HEK293 (cell line): ENCODE measurements at regions not wholly inside any gene's neighbourhood (a gene's known extent, or its start where the extent isn't known, plus 50 kb on each side); places are given as distances from the start of the nearest gene placed in this dataset.

Experiments
- ATF2 ChIP-seq: fragments of 450-650 bp; formaldehyde crosslinking; IDR thresholded peaks from 2 replicates; pipeline ENCODE4 v1.5.1; 2016; ENCODE audit warnings: missing biosample characterization, missing genetic modification characterization, low read depth
- CTCF ChIP-seq: fragments of 450-650 bp; formaldehyde crosslinking; IDR thresholded peaks from 2 replicates; pipeline ENCODE4 v1.5.1; 2016; ENCODE audit warnings: missing biosample characterization, missing genetic modification characterization
- ELK4 ChIP-seq: IDR thresholded peaks from 2 replicates; pipeline ENCODE4 v1.6.1; 2011; ENCODE audit warnings: mild to moderate bottlenecking, low read depth, low read length, borderline replicate concordance
- KLF1 ChIP-seq: fragments of 450-650 bp; formaldehyde crosslinking; IDR thresholded peaks from 2 replicates; pipeline ENCODE4 v1.5.1; 2016; ENCODE audit warnings: missing biosample characterization, missing genetic modification characterization
- TCF7L2 ChIP-seq: IDR thresholded peaks from 2 replicates; pipeline ENCODE4 v1.6.1; 2011; ENCODE audit warnings: low read depth, mild to moderate bottlenecking, inconsistent platforms, low read length, moderate library complexity, borderline replicate concordance
- TSHZ1 ChIP-seq: fragments of 450-650 bp; formaldehyde crosslinking; IDR thresholded peaks from 2 replicates; pipeline ENCODE4 v1.5.1; 2016; ENCODE audit warnings: missing biosample characterization, missing genetic modification characterization, borderline replicate concordance
- ZBTB8A ChIP-seq: fragments of 450-650 bp; formaldehyde crosslinking; IDR thresholded peaks from 2 replicates; pipeline ENCODE4 v1.5.1; 2016; ENCODE audit warnings: missing biosample characterization, missing genetic modification characterization
- ZFHX2 ChIP-seq: fragments of 450-650 bp; formaldehyde crosslinking; conservative IDR thresholded peaks from 2 replicates; pipeline ENCODE4 v1.5.1; 2016; ENCODE audit warnings: missing biosample characterization, missing genetic modification characterization
- ZNF10 ChIP-seq: fragments of 450-650 bp; formaldehyde crosslinking; IDR thresholded peaks from 2 replicates; pipeline ENCODE4 v1.5.1; 2017; ENCODE audit warnings: missing biosample characterization, missing genetic modification characterization
- ZNF362 ChIP-seq: fragments of 450-650 bp; formaldehyde crosslinking; IDR thresholded peaks from 2 replicates; pipeline ENCODE4 v1.5.1; 2016; ENCODE audit warnings: missing biosample characterization, missing genetic modification characterization
- ZNF501 ChIP-seq: fragments of 450-650 bp; formaldehyde crosslinking; IDR thresholded peaks from 2 replicates; pipeline ENCODE4 v1.5.1; 2016; ENCODE audit warnings: missing biosample characterization, missing genetic modification characterization
- ZNF654 ChIP-seq: fragments of 450-650 bp; formaldehyde crosslinking; IDR thresholded peaks from 2 replicates; pipeline ENCODE4 v1.5.1; 2016; ENCODE audit warnings: low read depth, missing biosample characterization, missing genetic modification characterization
- ZXDB ChIP-seq: fragments of 450-650 bp; formaldehyde crosslinking; IDR thresholded peaks from 2 replicates; pipeline ENCODE4 v1.5.1; 2016; ENCODE audit warnings: missing biosample characterization, missing genetic modification characterization

GRCh38 chr10:130982802-130983201, 328.7 kb downstream of the TCERG1L start:
- TF ChIP-seq CTCF (tag by site-specific recombination) (no peak), ZXDB (tag by site-specific recombination) (no peak), ATF2 (tag by site-specific recombination) (no peak), ZNF654 (no peak), KLF1 (tag by site-specific recombination) (no peak), TCF7L2 (no peak), ZNF501 (tag by site-specific recombination) (no peak), ZFHX2 (tag by site-specific recombination) (no peak), TSHZ1 (tag by site-specific recombination) (no peak), ZNF362 (tag by site-specific recombination) (no peak), ZNF10 (tag by site-specific recombination) (no peak), ZBTB8A (no peak), ELK4 (no peak)
